ENCODE measurements at regions not wholly inside any gene's neighbourhood (a gene's known extent, or its start where the extent isn't known, plus 50 kb on each side); places are given as distances from the start of the nearest gene placed in this dataset.

DNA sequence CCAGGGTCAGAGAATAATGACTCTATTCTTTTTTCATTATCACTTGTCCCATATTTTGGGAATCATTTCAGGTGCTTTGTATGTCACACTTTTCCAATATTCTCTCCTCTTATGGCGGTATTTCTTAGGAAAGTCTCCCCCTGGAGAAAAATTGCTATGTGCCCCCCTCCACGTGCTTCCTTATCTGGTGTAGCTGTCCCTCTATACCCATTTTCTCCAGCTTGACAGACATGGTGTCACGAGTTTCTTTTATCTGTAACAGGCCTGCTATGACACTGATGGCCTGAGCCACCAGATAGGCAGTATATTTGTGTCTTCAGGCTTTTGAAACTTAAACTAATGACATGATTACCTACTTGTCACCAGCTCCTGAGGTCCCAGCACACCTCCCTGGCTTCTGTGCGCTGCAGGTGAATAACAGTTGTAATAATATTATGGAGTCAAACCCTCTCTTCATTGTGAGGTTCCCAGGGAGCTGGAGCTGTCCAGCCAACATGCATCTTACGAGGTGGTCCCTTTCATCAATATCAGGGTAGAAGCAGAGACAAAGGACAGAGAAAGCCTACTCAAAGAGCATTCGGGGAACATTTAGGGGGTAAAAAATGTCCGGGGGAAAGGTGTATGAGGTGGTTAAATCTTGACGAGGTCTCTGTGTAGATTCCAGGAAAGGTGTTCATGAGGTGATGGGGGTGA lies 71.2 kb upstream of the DUSP10 start:
- in situ Hi-C loops (cut with MboI; ENCODE audit: low sequenced_read_pairs, unreplicated experiment): no loop called here
- TF ChIP-seq, protein P1, sequence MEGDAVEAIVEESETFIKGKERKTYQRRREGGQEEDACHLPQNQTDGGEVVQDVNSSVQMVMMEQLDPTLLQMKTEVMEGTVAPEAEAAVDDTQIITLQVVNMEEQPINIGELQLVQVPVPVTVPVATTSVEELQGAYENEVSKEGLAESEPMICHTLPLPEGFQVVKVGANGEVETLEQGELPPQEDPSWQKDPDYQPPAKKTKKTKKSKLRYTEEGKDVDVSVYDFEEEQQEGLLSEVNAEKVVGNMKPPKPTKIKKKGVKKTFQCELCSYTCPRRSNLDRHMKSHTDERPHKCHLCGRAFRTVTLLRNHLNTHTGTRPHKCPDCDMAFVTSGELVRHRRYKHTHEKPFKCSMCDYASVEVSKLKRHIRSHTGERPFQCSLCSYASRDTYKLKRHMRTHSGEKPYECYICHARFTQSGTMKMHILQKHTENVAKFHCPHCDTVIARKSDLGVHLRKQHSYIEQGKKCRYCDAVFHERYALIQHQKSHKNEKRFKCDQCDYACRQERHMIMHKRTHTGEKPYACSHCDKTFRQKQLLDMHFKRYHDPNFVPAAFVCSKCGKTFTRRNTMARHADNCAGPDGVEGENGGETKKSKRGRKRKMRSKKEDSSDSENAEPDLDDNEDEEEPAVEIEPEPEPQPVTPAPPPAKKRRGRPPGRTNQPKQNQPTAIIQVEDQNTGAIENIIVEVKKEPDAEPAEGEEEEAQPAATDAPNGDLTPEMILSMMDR (IDR thresholded peaks at IDR 0.05; ENCODE audit: borderline replicate concordance, control extremely low read depth, extremely low read depth, insufficient read depth, missing control alignments): no peak
- DNase-seq (ENCODE audit: low spot score): no peak

DNA sequence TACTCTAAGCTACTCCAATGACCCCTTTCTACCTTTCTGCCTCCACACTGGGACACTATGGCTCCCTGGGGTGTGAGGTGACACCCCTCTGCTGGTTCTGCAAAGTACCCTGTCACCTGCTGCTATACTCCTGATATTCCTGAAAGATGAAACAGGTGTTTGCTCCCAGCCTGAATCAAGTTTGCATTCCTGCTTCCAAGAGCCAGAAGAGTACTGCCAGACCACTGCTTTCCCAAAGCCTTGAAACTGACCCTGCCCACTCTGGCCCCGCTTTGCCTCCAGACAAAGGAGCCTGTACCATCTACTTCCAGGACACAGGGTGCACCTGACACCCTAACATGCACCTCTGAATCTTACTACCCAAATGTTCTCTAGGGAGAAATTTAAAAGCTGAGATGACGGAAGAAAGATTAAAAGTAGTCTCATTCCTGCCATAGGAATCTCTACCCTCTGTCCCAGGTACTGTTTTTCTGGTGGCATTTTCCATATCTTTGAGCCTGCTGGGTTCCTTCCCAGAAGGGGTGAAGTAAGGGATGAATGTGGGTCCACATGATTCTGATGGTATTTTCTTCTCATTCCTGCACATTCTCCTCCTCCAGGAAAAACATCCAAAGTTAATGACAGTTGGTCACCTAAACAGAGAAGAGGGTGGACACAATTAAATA lies 70.3 kb upstream of the DUSP10 start:
- DNase-seq (ENCODE audit: low spot score): no peak
- in situ Hi-C loops (cut with MboI; ENCODE audit: low sequenced_read_pairs, unreplicated experiment): no loop called here
- TF ChIP-seq, protein P1 (IDR thresholded peaks at IDR 0.05; ENCODE audit: borderline replicate concordance, control extremely low read depth, extremely low read depth, insufficient read depth, missing control alignments): no peak

DNA sequence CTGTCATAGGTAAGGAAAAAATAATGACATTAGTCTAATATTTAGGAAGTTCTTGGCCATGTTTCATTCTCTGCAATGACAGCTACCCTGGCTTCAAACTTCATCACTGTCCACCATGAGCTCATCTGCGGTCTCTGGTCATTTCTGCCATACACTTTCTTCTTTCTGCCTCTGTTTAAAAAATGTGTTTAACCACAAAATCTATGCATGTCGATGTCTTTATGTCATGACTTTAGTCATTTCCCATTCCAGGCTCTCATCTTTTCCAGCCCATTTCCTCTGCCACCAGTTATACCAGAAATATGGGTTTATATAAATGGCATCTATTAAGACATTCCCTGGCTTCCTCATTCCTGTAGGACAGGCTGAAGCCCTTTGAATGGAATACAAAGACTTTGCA lies 68.5 kb upstream of the DUSP10 start:
- no peak for DNase-seq (ENCODE audit: low spot score)
- TF ChIP-seq, protein P1 (IDR thresholded peaks at IDR 0.05; ENCODE audit: borderline replicate concordance, control extremely low read depth, extremely low read depth, insufficient read depth, missing control alignments): no peak
- in situ Hi-C loops (cut with MboI; ENCODE audit: low sequenced_read_pairs, unreplicated experiment): no loop called here

- TF ChIP-seq, protein P1 (IDR thresholded peaks at IDR 0.05; ENCODE audit: borderline replicate concordance, control extremely low read depth, extremely low read depth, insufficient read depth, missing control alignments): no peak
- in situ Hi-C loops (cut with MboI; ENCODE audit: low sequenced_read_pairs, unreplicated experiment): no loop called here
- no peak for DNase-seq (ENCODE audit: low spot score)
These were observed 67.5 kb upstream of the DUSP10 start for GRCh38 chr1:221809091-221810029.

- no peak for DNase-seq (ENCODE audit: low spot score)
- TF ChIP-seq, protein P1 (IDR thresholded peaks at IDR 0.05; ENCODE audit: borderline replicate concordance, control extremely low read depth, extremely low read depth, insufficient read depth, missing control alignments): no peak
- in situ Hi-C loops (cut with MboI; ENCODE audit: low sequenced_read_pairs, unreplicated experiment): no loop called here
These were observed 65.1 kb upstream of the DUSP10 start for GRCh38 chr1:221806984-221807383.

DNA sequence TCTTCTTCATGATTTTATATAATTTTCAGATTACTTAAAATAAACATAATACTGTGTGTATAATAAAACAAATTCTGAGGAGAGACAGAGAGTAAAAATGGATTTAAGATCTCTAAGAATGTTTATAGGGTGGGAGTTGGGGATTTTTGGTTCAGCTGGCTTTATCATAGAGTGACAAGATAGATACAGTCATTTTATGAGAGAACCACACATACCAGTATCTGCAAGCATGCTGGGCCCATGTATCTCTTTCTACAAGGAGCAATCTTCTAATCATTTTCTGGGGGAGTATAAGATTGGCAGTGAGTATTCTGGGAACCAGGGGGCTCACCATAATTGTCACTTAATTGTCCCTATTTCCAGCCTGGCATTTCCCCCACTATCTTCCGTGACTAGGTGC lies 64.3 kb upstream of the DUSP10 start:
- no peak for DNase-seq (ENCODE audit: low spot score)
- TF ChIP-seq, protein P1 (IDR thresholded peaks at IDR 0.05; ENCODE audit: borderline replicate concordance, control extremely low read depth, extremely low read depth, insufficient read depth, missing control alignments): no peak
- in situ Hi-C loops (cut with MboI; ENCODE audit: low sequenced_read_pairs, unreplicated experiment): no loop called here

Measured in GM13976 (cell line).